GM23338 (cell line): ENCODE measurements at regions not wholly inside any gene's neighbourhood (a gene's known extent, or its start where the extent isn't known, plus 50 kb on each side); places are given as distances from the start of the nearest gene placed in this dataset.

Experiments used
- ATAC-seq: fragments of 200-7000 bp; cut with Tn5 transposase; 3 replicates; pipeline ENCODE4 v1.9.1; 2020
- DNase-seq: peaks from one replicate; pipeline ENCODE4 v3.0.0-alpha.2; 2015; ENCODE audit warnings: low spot score
- H2AFZ ChIP-seq: fragments of 200-600 bp; sonication (generic); 2 replicates; pipeline ENCODE4 v1.8.0; 2016; ENCODE audit warnings: antibody characterized with exemption, mild to moderate bottlenecking, moderate library complexity
- H3F3A ChIP-seq: fragments of 200-600 bp; sonication (generic); replicated peaks from 2 replicates; pipeline ENCODE4 v1.8.0; 2017; ENCODE audit warnings: antibody characterized with exemption, mixed run types, low read depth
- H3K27ac ChIP-seq: fragments of 200-600 bp; sonication (generic); 2 replicates; pipeline ENCODE4 v1.6.1; 2016; ENCODE audit warnings: low read depth
- H3K27me3 ChIP-seq: fragments of 200-600 bp; sonication (generic); 2 replicates; pipeline ENCODE4 v1.8.0; 2016; ENCODE audit warnings: mild to moderate bottlenecking, mixed run types, moderate library complexity; ENCODE audit not compliant: insufficient read depth
- H3K36me3 ChIP-seq: fragments of 200-600 bp; sonication (generic); 2 replicates; pipeline ENCODE4 v1.8.0; 2016; ENCODE audit warnings: mild to moderate bottlenecking; ENCODE audit not compliant: insufficient read depth
- H3K4me1 ChIP-seq: fragments of 200-600 bp; sonication (generic); 2 replicates; pipeline ENCODE4 v1.8.0; 2016; ENCODE audit warnings: mild to moderate bottlenecking, moderate library complexity; ENCODE audit not compliant: insufficient read depth
- H3K4me2 ChIP-seq: fragments of 200-600 bp; sonication (generic); 2 replicates; pipeline ENCODE4 v1.7.1; 2017; ENCODE audit warnings: mixed run types
- H3K4me3 ChIP-seq: fragments of 200-600 bp; sonication (generic); 2 replicates; pipeline ENCODE4 v1.6.1; 2016; ENCODE audit warnings: mixed run types
- H3K79me2 ChIP-seq: fragments of 200-600 bp; sonication (generic); replicated peaks from 2 replicates; pipeline ENCODE4 v1.8.0; 2017; ENCODE audit warnings: mild to moderate bottlenecking; ENCODE audit not compliant: insufficient read depth
- H3K9me2 ChIP-seq: fragments of 200-600 bp; sonication (generic); 2 replicates; pipeline ENCODE4 v1.8.0; 2017; ENCODE audit not compliant: insufficient read depth
- H4K20me1 ChIP-seq: fragments of 200-600 bp; sonication (generic); replicated peaks from 2 replicates; pipeline ENCODE4 v1.8.0; 2017; ENCODE audit warnings: mild to moderate bottlenecking; ENCODE audit not compliant: insufficient read depth
- H3K27ac Mint-ChIP-seq: 2 replicates; pipeline ENCODE4 v1.8.0; 2020; ENCODE audit warnings: inconsistent platforms, mild to moderate bottlenecking, moderate library complexity, mixed read lengths
- H3K27me3 Mint-ChIP-seq: 3 replicates; pipeline ENCODE4 v1.8.0; 2022; ENCODE audit warnings: low read depth, mild to moderate bottlenecking, moderate library complexity, mixed read lengths, inconsistent platforms; ENCODE audit not compliant: insufficient read depth, poor library complexity
- H3K36me3 Mint-ChIP-seq: 3 replicates; pipeline ENCODE4 v1.8.0; 2021; ENCODE audit warnings: low read depth, mild to moderate bottlenecking, inconsistent platforms, moderate library complexity, mixed read lengths
- H3K4me1 Mint-ChIP-seq: 3 replicates; pipeline ENCODE4 v1.8.0; 2020; ENCODE audit warnings: mild to moderate bottlenecking, inconsistent platforms, mixed read lengths
- H3K4me3 Mint-ChIP-seq: 3 replicates; pipeline ENCODE4 v1.8.0; 2021; ENCODE audit warnings: moderate library complexity, mild to moderate bottlenecking, inconsistent platforms, mixed read lengths
- H3K9me3 Mint-ChIP-seq: 3 replicates; pipeline ENCODE4 v1.8.0; 2020; ENCODE audit warnings: moderate library complexity, mild to moderate bottlenecking, inconsistent platforms, mixed read lengths
- CREB1 ChIP-seq: fragments of 250-450 bp; sonication (Bioruptor Pico); IDR thresholded peaks from 2 replicates; pipeline ENCODE4 v1.5.0; 2020; ENCODE audit warnings: low read depth, mild to moderate bottlenecking, moderate library complexity
- EZH2 ChIP-seq: fragments of 200-600 bp; sonication (generic); IDR thresholded peaks from one replicate; pipeline ENCODE4 v1.8.0; 2017; ENCODE audit warnings: antibody characterized with exemption, mild to moderate bottlenecking, low read depth; ENCODE audit not compliant: unreplicated experiment
- EZH2phosphoT487 ChIP-seq: fragments of 200-600 bp; sonication (generic); IDR thresholded peaks from one replicate; pipeline ENCODE4 v1.8.1; 2018; ENCODE audit warnings: antibody characterized with exemption; ENCODE audit not compliant: unreplicated experiment
- JUNB ChIP-seq: IDR thresholded peaks from one replicate; pipeline ENCODE4 v1.6.1; 2016; ENCODE audit warnings: antibody characterized with exemption; ENCODE audit not compliant: unreplicated experiment
- STAT1 ChIP-seq: IDR thresholded peaks from one replicate; pipeline ENCODE4 v1.6.1; 2016; ENCODE audit warnings: antibody characterized with exemption; ENCODE audit not compliant: unreplicated experiment
- ZNF114 ChIP-seq: fragments of 250-450 bp; sonication (Bioruptor Pico); IDR thresholded peaks from 2 replicates; pipeline ENCODE4 v1.5.0; 2020; ENCODE audit warnings: mild to moderate bottlenecking, moderate library complexity
- TF ChIP-seq, protein P1 (sequence below), 2 experiments: fragments of 200-600 bp in 1 of 2; sonication (generic) in 1 of 2; conservative IDR thresholded peaks; 2 replicates each; pipeline versions ENCODE4 v1.5.1 to v1.6.1; 2016 to 2017; ENCODE audit warnings: antibody characterized with exemption in 2 of 2, low read depth in 2 of 2, mild to moderate bottlenecking in 2 of 2, moderate library complexity in 1 of 2
- TF ChIP-seq, protein P2 (sequence below): IDR thresholded peaks from one replicate; pipeline ENCODE4 v1.6.1; 2018; ENCODE audit warnings: antibody characterized with exemption; ENCODE audit not compliant: unreplicated experiment
- TF ChIP-seq, protein P3 (sequence below): fragments of 250-450 bp; sonication (Bioruptor Pico); IDR thresholded peaks from 2 replicates; pipeline ENCODE4 v1.5.0; 2020; ENCODE audit warnings: mild to moderate bottlenecking, moderate library complexity
- TF ChIP-seq, protein P4 (sequence below): IDR thresholded peaks from 2 replicates; pipeline ENCODE4 v1.6.1; 2016; ENCODE audit warnings: antibody characterized with exemption

DNA sequence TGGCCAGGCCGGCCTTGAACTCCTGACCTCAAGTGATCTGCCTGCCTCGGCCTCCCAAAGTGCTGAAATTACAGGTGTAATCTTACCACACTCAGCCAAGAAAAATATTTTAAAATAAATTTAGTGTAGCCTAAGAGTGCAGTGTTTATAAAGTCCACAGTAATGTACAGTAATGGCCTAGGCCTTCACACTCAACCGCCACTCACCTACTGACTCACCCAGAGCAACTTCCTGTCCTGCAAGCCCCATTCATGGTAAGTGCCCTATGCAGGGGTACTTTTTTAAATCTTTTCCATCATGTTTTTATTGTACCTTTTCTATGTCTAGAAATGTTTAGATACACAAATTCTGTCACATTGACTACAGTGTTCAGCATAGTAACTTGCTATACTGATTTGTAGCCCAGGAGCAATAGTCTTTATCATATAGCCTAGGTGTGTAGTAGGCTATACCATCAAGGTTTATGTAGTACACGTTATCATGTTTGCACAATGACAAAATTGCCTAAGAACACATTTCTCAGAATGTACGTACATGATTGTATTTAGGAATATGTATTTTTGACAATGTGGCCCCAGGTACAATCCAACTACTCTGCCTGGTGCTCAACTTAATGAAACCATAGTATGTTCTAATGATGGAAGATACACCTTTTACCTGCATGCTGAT lies 455.2 kb downstream of the PCDH7 start (continued):
- no peak for TF ChIP-seq JUNB
- no peak for TF ChIP-seq EZH2

DNA sequence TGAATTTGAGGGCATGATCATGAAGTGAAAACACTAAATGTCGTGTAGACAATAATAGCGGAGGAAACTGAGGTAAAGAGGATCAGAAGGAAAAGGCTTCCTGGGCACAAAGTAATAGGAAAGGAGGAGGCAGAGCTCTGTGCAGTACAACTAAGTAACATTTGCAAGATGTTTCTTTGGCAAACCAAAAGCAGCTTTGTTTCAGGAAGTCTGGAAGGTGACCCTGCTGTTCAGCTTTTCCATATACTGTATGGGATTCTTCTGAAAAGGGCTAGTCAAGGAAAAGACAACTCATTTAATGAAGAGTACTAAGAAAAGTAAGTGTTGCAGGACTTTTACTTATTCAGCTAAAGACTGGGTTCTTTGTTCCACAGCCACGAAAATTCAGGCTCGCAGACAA lies 463.1 kb downstream of the PCDH7 start:
- Mint-ChIP-seq H3K36me3 (peaks cover 28% of the 10 kb centered on the region), H3K27me3 (peaks cover 2% of the 10 kb centered on the region), H3K27ac (no peak overlapping the region), H3K9me3 (peaks cover 38% of the 10 kb centered on the region), H3K4me1 (no peaks in the 10 kb centered on the region), H3K4me3 (no peak overlapping the region)
- no peak overlapping the region for H3K4me3 ChIP-seq
- H3K27me3 ChIP-seq = no peaks in the 10 kb centered on the region
- TF ChIP-seq, protein P1, sequence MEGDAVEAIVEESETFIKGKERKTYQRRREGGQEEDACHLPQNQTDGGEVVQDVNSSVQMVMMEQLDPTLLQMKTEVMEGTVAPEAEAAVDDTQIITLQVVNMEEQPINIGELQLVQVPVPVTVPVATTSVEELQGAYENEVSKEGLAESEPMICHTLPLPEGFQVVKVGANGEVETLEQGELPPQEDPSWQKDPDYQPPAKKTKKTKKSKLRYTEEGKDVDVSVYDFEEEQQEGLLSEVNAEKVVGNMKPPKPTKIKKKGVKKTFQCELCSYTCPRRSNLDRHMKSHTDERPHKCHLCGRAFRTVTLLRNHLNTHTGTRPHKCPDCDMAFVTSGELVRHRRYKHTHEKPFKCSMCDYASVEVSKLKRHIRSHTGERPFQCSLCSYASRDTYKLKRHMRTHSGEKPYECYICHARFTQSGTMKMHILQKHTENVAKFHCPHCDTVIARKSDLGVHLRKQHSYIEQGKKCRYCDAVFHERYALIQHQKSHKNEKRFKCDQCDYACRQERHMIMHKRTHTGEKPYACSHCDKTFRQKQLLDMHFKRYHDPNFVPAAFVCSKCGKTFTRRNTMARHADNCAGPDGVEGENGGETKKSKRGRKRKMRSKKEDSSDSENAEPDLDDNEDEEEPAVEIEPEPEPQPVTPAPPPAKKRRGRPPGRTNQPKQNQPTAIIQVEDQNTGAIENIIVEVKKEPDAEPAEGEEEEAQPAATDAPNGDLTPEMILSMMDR (conservative IDR thresholded peaks at IDR 0.05; ENCODE audit: low read depth in 2 of 2) = no peak
- TF ChIP-seq, protein P2, sequence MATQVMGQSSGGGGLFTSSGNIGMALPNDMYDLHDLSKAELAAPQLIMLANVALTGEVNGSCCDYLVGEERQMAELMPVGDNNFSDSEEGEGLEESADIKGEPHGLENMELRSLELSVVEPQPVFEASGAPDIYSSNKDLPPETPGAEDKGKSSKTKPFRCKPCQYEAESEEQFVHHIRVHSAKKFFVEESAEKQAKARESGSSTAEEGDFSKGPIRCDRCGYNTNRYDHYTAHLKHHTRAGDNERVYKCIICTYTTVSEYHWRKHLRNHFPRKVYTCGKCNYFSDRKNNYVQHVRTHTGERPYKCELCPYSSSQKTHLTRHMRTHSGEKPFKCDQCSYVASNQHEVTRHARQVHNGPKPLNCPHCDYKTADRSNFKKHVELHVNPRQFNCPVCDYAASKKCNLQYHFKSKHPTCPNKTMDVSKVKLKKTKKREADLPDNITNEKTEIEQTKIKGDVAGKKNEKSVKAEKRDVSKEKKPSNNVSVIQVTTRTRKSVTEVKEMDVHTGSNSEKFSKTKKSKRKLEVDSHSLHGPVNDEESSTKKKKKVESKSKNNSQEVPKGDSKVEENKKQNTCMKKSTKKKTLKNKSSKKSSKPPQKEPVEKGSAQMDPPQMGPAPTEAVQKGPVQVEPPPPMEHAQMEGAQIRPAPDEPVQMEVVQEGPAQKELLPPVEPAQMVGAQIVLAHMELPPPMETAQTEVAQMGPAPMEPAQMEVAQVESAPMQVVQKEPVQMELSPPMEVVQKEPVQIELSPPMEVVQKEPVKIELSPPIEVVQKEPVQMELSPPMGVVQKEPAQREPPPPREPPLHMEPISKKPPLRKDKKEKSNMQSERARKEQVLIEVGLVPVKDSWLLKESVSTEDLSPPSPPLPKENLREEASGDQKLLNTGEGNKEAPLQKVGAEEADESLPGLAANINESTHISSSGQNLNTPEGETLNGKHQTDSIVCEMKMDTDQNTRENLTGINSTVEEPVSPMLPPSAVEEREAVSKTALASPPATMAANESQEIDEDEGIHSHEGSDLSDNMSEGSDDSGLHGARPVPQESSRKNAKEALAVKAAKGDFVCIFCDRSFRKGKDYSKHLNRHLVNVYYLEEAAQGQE = no peak
- TF ChIP-seq CREB1 (CRISPR knock-in tag) (no peak), EZH2 (no peak), JUNB (no peak), EZH2phosphoT487 (no peak), ZNF114 (CRISPR knock-in tag) (no peak), STAT1 (no peak)
- TF ChIP-seq, protein P3, sequence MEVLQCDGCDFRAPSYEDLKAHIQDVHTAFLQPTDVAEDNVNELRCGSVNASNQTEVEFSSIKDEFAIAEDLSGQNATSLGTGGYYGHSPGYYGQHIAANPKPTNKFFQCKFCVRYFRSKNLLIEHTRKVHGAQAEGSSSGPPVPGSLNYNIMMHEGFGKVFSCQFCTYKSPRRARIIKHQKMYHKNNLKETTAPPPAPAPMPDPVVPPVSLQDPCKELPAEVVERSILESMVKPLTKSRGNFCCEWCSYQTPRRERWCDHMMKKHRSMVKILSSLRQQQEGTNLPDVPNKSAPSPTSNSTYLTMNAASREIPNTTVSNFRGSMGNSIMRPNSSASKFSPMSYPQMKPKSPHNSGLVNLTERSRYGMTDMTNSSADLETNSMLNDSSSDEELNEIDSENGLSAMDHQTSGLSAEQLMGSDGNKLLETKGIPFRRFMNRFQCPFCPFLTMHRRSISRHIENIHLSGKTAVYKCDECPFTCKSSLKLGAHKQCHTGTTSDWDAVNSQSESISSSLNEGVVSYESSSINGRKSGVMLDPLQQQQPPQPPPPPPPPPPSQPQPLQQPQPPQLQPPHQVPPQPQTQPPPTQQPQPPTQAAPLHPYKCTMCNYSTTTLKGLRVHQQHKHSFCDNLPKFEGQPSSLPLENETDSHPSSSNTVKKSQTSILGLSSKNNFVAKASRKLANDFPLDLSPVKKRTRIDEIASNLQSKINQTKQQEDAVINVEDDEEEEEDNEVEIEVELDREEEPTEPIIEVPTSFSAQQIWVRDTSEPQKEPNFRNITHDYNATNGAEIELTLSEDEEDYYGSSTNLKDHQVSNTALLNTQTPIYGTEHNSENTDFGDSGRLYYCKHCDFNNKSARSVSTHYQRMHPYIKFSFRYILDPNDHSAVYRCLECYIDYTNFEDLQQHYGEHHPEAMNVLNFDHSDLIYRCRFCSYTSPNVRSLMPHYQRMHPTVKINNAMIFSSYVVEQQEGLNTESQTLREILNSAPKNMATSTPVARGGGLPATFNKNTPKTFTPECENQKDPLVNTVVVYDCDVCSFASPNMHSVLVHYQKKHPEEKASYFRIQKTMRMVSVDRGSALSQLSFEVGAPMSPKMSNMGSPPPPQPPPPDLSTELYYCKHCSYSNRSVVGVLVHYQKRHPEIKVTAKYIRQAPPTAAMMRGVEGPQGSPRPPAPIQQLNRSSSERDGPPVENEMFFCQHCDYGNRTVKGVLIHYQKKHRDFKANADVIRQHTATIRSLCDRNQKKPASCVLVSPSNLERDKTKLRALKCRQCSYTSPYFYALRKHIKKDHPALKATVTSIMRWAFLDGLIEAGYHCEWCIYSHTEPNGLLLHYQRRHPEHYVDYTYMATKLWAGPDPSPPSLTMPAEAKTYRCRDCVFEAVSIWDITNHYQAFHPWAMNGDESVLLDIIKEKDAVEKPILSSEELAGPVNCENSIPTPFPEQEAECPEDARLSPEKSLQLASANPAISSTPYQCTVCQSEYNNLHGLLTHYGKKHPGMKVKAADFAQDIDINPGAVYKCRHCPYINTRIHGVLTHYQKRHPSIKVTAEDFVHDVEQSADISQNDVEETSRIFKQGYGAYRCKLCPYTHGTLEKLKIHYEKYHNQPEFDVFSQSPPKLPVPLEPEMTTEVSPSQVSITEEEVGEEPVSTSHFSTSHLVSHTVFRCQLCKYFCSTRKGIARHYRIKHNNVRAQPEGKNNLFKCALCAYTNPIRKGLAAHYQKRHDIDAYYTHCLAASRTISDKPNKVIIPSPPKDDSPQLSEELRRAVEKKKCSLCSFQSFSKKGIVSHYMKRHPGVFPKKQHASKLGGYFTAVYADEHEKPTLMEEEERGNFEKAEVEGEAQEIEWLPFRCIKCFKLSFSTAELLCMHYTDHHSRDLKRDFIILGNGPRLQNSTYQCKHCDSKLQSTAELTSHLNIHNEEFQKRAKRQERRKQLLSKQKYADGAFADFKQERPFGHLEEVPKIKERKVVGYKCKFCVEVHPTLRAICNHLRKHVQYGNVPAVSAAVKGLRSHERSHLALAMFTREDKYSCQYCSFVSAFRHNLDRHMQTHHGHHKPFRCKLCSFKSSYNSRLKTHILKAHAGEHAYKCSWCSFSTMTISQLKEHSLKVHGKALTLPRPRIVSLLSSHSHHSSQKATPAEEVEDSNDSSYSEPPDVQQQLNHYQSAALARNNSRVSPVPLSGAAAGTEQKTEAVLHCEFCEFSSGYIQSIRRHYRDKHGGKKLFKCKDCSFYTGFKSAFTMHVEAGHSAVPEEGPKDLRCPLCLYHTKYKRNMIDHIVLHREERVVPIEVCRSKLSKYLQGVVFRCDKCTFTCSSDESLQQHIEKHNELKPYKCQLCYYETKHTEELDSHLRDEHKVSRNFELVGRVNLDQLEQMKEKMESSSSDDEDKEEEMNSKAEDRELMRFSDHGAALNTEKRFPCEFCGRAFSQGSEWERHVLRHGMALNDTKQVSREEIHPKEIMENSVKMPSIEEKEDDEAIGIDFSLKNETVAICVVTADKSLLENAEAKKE (CRISPR knock-in tag) = no peak
- TF ChIP-seq, protein P4, sequence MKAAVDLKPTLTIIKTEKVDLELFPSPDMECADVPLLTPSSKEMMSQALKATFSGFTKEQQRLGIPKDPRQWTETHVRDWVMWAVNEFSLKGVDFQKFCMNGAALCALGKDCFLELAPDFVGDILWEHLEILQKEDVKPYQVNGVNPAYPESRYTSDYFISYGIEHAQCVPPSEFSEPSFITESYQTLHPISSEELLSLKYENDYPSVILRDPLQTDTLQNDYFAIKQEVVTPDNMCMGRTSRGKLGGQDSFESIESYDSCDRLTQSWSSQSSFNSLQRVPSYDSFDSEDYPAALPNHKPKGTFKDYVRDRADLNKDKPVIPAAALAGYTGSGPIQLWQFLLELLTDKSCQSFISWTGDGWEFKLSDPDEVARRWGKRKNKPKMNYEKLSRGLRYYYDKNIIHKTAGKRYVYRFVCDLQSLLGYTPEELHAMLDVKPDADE = no peak
- no peak overlapping the region for H2AFZ ChIP-seq
- H3K79me2 ChIP-seq = no peaks in the 10 kb centered on the region
- DNase-seq (no peak), ATAC-seq (no peak)
- no peaks in the 10 kb centered on the region for H4K20me1 ChIP-seq
- H3K9me2 ChIP-seq = no peaks in the 10 kb centered on the region
- H3F3A ChIP-seq = no peaks in the 10 kb centered on the region
- no peak overlapping the region for H3K4me2 ChIP-seq
- no peaks in the 10 kb centered on the region for H3K4me1 ChIP-seq
- H3K36me3 ChIP-seq = no peaks in the 10 kb centered on the region
- no peak overlapping the region for H3K27ac ChIP-seq
